ENCODE measurements at regions not wholly inside any gene's neighbourhood (a gene's known extent, or its start where the extent isn't known, plus 50 kb on each side); places are given as distances from the start of the nearest gene placed in this dataset.
"Not testable (repeated sequence)": the region's sequence is repeated elsewhere in the genome, so short reads cannot be mapped to it uniquely, and the experiment has no call there.

DNA sequence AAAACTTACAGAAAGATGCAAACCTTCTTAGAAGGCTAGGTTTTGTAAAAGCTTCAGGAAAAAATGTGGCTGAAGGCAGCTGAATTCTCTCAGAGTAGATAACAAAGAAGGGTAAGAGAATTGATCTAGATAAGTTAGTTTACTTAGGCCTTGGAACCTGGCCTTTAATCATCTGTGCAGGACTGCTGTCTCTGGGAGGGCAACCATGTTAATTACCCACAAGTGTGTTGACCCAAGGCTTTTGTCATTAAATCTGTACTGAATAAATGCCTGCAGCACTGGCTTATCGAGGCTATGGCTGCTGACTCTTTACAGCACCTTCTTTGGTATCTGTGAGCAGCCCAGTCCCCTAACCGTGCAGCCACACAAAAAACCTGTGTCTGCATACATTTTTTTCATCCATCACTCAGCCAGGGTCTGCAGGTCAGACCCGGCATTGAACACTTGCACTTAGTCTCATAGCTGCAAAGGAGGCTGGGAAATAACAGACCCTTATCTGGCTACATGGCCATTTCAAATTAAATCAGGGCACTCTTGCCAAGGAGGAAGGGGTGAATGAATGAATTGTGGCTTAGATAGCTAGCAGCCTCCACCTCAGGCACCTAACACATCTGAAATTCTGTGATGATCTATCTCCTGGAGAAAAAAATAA lies 86.4 kb upstream of the EPCAM start:
- no peak overlapping the region for H3K4me3 ChIP-seq (ENCODE audit: control insufficient read depth, low read depth, low read length)
- DNase-seq (ENCODE audit: low read depth): no peak
- TF ChIP-seq CTCF (IDR thresholded peaks at IDR 0.05; ENCODE audit: control insufficient read depth, insufficient read depth, low read depth, low read length, missing control alignments): no peak

GRCh38 chr2:47279525-47279924 lies 89.6 kb upstream of the EPCAM start:
- DNase-seq (ENCODE audit: low read depth); H3K4me3 ChIP-seq (ENCODE audit: control insufficient read depth, low read depth, low read length): not testable (repeated sequence)

GRCh38 chr2:47277987-47278386 lies 91.1 kb upstream of the EPCAM start:
- no peak for TF ChIP-seq CTCF (IDR thresholded peaks at IDR 0.05; ENCODE audit: control insufficient read depth, insufficient read depth, low read depth, low read length, missing control alignments)
- no peak overlapping the region for H3K4me3 ChIP-seq (ENCODE audit: control insufficient read depth, low read depth, low read length)
- no peak for DNase-seq (ENCODE audit: low read depth)

DNA sequence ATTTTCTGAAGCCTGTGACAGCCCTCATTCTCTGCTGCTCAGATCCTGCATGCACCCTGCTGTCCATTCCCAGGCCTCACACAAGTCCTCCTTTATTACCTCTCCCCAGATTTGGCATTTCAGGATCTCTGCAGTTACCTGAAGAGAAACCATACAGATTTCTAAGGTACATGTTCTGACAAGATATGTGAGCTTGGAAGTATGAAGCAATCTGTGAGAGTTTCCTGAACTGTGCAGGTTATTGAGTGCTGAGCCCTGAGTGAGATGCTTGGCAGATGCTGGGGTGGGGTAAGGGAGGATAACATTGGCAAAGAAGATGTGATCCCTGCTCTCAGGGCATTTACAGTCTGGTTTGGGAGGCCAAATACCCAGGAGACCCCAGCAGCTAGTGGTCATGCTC lies 91.9 kb upstream of the EPCAM start:
- no peak for DNase-seq (ENCODE audit: low read depth)
- no peak for TF ChIP-seq CTCF (IDR thresholded peaks at IDR 0.05; ENCODE audit: control insufficient read depth, insufficient read depth, low read depth, low read length, missing control alignments)
- H3K4me3 ChIP-seq (ENCODE audit: control insufficient read depth, low read depth, low read length): no peak overlapping the region

GRCh38 chr2:47276061-47276460 lies 93.0 kb upstream of the EPCAM start:
- DNase-seq (ENCODE audit: low read depth): no peak
- H3K4me3 ChIP-seq (ENCODE audit: control insufficient read depth, low read depth, low read length): no peak overlapping the region
- TF ChIP-seq CTCF (IDR thresholded peaks at IDR 0.05; ENCODE audit: control insufficient read depth, insufficient read depth, low read depth, low read length, missing control alignments): no peak

DNA sequence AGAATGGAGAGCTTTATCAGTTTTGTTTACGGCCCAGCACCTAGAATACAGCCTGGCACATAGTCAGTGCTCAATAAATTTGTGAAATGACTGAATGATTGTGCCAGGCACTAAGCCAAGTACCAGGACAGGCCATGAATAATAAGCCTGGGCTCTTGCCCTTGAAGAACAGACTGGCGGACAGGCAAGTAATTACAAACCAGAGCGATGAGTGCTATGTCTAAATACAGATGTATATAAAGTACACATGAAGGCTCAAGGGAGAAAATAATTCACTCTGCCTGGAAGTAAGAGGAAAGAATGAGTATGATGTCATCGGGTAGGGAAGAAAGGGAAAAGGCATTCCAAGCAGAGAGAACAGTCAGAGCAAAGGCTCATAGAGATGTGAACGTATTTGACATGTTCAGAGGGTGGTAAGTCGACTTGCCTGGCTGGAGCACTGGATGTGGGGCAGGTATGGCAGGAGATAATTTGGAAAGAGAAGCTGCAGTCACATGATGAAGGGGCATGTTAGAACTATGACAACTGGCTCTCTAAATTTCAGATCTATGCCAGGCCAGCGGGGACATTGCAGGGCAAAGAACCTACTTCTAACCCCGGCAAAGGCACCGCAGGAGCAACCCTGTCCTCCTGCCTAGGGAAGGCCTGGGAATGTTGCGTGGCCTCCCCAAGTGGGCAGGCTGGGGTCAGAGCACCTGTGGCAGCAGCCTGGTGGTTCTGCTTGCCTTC lies 94.9 kb upstream of the EPCAM start:
- H3K4me3 ChIP-seq (ENCODE audit: control insufficient read depth, low read depth, low read length): no peak overlapping the region
- no peak for TF ChIP-seq CTCF (IDR thresholded peaks at IDR 0.05; ENCODE audit: control insufficient read depth, insufficient read depth, low read depth, low read length, missing control alignments)
- DNase-seq (ENCODE audit: low read depth): no peak

DNA sequence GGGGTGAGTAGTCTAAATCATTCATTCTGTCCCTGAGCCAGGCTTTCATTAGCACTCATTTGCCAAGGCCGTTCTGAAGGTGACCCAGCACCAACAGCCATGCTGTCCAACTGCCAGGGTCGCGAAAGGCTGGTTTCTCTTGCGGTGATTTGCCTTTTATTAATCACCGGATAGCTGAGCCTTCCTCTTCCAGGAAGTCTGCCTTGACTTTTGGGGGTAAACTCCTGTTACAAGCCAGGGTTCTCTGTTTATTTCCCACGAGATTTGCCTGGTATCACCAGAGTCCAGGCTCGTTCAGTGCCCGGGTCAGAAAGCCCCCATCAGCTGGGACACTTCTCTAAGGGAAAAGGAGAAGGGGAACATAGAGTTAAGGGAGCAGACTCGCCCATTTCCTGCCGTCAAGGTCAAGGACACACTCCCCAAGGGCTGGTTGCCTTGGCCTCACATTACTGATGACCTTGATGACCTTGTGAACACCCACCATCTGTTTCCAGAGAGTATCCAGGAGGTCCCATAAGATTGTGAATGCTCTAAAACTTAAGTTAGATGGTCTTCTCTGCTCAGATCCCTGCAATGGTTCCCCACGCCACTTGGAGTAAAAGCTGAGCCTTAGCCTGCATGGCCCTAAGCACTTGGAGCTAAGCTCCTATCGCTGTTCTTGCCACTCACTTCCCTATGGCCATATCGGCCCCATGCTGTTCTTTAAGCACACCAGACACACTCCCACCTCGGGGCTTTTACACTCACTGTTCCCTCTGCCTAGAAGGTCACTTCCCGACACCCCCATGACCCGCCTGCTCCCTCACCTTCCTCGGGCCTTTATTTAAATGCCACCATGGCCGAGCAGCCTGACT lies 96.0 kb upstream of the EPCAM start:
- no peak for TF ChIP-seq CTCF (IDR thresholded peaks at IDR 0.05; ENCODE audit: control insufficient read depth, insufficient read depth, low read depth, low read length, missing control alignments)
- DNase-seq (ENCODE audit: low read depth): no peak
- H3K4me3 ChIP-seq (ENCODE audit: control insufficient read depth, low read depth, low read length): no peak overlapping the region

Data from AG09309 (cell line).